NCI-H524 treated with DMSO at 0.1 percent for 48 hours (cell line): ENCODE measurements at regions not wholly inside any gene's neighbourhood (a gene's known extent, or its start where the extent isn't known, plus 50 kb on each side); places are given as distances from the start of the nearest gene placed in this dataset.

ENCODE experiments used
- DNase-seq: peaks from one replicate; lab custom pipeline; 2025; lab: John Stamatoyannopoulos, UW

DNA sequence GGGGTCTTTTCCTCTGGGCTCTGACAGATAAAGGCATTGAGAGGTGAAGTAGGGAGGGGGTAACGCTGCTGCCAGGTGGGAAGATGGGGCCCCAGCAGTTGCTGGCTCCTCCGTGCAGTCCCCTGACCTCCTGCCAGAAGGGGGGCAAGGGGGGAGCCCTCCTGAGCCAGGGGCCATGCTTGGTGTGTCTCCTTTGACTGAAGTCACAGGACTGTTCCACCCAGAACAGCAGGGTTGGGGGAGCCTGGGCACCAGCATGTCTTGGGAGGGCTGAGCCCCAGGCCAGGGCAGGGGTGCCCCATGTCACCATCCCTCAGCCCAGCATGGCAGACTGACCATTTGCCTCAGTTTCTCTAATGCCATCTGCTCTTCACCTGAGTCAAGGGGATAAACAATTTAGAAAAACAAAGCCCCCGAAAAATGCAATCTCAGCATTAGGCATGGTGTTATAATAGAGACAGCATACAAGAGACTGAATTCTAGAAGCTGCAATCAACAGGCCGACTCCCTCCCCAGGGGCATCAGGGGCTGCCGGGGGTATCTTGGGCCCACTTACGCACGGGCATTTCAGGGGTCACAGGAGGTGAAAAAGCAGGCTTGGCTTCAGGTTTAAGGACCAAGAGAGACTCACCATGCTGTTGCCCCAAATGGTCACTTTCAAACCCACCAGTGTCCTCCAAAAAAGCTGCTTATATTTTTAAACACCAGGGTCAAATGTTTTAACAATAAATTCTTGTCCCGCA, 108.6 kb upstream of the GPR26 start:
- DNase-seq: no peak

DNA sequence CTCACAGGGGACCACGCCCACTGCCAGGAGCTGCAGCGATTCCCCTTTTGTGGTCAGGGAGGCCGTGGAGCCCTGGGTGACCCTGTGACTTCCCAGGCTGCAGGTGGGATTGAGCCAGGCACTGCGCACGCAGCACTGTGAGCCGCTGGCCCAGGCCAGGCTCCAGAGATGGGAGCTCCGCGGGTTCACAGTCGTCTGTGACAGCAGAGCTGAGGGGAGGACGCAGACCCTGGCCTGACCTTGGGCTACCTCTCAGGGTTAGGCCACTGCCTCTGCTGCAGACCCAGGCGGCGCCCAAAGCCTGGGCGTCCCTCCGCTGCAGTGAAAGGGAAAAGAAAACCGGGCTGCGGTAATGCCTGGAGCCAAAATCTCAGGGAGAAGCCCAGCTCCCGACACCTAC, 107.5 kb upstream of the GPR26 start:
- no peak for DNase-seq

DNA sequence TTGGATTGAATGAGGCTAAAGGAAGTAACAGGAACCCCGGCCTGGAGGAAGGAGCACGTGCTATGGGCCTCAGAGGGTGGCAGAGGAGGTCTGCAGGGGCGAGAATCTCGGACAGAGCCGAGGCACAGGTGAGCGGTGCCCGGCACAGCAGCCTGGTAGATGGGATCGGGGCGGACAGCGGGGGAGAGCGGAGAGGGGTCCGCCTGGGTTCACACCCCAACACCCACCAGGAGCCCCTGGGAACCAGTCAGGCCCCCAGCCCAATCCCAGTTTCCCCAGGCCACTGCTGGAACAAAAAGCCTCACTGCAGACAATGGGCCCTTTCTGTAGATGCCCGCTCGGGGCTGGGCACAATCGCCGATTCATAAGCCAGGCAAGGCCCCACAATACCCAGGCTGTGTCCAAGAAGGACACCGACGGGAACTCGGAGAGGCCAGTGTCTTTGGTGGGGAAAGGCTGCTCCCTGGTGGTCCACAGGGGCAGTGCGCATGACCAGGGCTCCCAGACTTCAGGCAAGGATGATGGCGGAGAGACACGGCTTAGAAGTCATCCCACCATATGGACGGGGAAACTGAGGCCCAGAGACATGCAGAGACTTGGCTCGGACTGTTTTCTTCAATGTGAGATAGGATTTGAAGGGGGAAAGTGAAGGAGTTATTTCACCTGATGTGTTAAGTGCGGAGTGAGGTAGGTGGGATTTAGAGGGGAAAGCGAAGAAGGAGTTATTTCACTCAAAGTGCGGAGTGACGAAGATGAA, 106.9 kb upstream of the GPR26 start:
- no peak for DNase-seq

DNA sequence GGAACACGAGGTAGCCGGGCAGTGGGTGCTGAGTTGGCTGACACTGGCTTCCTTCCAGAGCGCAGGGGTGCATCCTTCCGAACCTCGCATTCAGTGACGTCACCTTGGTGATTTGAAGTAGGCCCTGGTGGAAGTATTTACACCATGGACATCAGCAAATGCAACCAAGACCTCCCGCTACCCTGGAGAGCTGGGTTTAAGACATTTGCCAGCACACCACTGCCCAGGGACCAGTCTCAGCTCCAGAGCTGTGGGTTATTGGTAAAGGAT, 106.4 kb upstream of the GPR26 start:
- no peak for DNase-seq

DNA sequence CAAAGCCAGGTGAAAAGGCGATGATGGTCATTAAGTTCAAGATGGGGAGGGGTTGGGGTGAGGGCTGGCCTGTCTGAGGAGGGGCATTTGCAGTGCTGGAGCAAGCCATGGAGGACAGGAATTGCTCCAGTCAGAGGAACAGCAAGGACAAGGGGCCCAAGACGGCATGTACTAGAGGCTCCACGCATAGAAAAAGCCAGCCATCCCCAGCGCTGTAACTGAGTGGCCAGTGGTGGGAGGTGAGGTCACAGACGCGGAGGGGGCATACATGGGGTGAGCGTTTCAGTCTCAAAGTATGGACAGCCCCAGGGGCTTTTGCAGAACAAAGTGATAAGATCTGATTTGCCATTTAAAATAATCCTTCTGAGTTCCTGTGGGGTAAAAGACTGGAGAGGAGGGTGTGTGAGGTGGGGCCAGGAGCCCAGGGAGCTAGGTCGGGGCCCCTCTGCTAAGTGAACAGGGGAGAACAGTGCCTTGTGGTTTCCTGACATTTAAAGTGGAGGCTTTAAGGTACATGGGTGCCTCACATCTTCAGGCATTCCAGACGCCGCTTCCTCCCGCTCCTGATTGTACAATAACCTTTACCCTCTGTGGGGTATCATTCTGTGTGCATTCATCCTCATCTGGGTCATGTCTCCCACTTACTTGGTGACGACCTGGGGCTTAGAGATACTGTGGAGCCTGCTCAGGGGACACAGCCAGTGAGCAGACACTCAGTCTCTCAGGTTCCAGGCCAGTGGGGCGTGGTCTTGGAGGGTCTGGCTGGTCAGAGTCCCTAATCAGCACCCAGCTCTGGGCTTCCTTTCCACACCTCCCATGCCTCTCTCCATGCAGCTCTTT, 105.6 kb upstream of the GPR26 start:
- no peak for DNase-seq

DNA sequence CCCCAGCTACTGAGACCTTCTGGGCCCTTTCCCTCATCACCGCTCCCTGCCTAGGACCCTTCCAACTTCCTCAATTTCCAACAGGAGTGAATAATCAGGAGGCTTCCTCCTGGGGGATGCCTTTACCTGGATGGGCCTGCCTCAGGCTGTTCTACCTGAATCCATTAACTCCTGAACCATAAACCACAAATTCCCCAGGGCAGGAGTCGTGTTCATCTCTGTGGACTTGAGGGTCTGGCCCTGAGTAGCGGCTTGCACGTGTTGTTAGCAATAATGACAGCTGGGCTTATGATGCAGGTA, 105.1 kb upstream of the GPR26 start:
- DNase-seq: no peak

DNA sequence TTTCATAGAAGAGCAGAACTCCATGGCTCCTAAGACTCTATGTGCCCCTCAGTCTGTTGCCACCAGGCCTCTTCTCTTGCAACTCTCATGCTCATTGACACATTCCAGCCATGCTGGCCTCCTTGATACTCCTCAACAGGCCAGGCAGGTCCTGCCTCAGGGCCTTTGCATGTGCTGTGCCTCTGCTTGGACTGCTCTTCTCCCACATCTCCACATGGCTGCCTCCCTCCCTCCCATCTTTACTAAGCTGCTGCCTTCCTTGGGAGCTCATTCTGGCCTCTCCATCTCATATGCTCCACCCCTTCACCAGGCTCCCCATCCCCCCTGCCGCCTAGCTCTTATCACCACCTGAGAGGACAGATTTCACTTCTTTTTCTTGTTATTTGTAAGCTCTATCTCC, 103.8 kb upstream of the GPR26 start:
- DNase-seq: no peak

DNA sequence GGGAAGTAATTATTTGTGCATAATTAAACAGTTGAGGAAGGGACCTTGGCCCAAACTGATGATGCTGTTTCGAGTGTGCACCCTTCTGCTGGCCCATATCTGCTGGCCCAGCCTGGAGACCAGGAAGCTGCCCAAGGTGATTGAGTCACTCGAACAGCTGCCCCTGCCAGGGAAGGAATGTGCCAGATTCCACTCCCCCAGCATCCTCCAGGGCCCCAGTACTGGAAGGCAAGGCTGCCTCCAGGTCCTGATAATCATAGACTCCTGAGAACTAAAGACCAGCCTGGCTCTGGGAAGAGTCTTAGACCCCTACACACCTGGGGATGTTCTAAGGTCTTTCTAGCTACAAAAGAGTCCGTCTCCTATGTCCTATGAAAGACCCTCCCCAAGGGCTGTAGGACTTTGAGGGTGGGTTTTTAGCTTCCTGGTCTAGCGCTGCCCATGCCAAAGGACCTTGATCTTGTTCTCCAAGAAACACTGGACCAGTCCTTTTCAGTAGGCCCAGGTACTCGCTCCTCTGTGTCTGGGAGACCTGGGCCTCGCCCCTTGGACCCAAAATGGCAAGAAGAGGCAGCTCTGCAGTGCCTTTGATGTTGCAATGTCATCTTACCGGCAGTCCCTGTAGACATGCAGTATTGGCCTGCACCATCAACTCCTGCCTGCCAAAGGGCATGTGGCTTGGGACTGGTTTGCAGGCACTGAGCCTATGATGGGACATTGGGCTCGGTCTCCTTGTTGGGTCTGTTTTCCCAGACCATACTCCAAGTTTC, 103.2 kb upstream of the GPR26 start:
- no peak for DNase-seq

DNA sequence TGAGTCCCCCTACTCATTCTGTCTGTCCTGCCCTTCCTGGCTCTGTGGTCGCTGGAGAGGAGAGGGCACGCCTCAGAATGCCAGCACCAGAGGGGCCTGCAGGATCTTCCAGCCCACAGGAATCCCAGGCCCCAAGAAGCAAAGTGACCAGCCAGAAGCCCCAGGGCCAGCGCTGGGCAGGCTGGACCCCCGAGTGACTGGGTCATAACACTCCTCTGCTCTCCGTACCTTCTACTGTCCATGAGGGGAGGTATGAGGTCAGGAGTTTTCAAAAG, 102.6 kb upstream of the GPR26 start:
- DNase-seq: no peak

DNA sequence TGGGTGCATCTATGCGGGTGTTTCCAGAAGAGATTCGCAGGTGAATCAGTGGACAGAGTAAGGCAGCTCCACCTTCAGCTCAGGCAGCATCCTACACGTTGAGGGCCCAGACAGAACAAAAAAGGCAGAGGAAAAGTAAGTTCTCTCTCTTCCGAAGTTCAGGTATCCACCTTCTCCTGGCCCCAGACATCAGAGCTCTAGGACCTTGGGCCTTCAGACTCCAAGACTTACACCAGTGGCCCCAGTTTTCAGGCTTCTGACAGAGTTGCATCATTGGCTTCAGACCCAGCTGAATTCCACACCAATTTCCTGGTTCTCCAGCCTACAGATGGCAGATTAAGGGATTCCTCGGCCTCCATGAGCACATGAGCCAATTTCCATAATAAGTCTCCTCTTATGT, 102.2 kb upstream of the GPR26 start:
- no peak for DNase-seq

DNA sequence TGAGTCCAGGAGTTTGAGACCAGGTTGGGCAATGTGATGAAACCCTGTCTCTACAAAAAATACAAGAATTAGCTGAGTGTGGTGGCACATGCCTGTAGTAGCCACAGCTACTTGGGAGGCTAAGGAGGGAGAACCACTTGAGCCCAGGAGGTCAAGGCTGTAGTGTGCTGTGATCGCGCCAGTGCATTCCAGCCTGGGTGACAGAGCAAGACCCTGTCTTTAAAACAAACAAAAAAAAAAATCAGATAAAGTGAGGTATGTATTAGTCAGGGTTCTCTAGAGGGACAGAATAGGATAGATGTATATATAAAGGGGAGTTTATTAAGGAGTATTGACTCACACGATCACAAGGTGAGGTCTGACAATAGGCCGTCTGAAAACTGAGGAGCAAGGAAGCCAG, 101.5 kb upstream of the GPR26 start:
- DNase-seq: no peak

DNA sequence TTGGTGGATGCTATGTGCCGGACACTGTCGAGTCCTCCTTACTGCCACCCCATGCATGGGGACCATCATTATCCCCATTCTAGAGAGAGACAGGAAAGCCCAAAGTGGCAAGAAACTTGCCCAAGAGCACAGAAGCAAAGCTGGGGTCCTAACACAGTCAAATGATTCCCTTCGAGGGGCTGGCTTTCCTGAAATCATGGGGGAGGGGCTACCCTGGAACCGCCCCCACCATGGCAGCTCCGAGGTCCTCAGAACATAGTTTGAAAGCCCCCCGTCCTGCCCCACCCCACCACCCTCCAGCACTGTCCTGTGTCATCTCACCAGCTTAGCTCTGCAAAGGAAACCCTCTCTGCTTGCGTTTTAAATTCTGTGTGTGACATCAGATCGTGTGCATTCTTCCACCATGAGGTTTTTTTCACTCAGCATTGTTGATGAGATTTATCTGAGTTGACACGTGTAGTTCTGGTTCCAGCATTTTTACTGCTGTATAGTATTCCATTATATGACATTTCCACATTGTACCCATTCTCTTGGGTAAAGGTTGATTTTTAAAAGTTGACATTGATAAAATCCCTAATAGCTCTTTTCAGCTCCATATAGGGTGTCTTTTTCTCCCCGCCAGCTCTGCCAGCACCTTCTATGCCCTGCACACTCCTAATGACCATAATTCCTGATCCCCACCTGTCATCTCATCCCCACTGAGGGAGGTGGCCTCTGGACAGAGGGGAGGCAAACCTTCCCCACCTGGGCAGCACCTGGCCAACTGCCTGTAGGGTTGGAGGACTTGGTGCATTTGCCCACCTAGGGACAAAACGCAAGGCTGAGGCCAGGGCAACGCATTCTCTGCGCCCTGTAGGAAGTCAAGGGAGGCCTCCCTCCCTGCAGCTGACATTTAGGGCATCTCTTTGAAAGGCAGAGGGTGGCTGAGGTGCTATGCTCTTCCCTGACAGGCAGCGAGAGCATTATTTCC, 100.2 kb upstream of the GPR26 start:
- no peak for DNase-seq

DNA sequence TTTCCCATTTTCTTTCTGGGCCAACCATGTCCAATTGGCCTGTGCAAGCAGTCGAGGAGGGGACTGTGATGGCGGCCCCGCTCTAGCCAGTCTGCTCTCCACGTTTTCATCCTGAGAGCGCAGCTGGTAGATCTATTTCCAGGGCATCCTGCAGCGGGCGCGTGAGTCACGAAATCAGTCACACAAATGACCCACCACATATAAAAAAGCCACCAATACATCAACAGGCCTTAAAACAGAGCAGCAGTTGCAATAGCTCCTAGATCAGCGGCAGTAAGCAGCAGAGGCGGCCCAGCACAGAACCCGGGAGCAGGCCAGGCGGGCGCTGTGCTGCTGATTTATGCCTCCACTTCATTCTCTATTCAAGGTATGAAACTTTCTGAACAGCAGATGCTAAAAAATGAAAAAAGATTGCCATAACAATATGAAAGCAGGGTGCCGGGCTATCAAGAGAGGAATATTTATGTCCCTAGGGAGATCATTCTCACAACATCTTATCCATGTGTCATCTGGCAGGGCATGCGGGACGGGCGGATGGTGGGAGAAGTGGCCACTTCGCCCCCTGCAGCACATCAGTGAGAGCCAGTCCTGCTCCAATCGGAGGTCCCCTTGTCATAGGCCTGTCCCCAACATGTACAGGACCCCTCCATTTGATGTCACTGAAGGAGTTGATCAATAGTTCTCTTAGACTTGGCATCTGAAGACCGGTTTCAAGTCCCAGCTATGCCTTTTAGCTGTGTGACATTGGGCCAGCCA, 98.0 kb upstream of the GPR26 start:
- no peak for DNase-seq

DNA sequence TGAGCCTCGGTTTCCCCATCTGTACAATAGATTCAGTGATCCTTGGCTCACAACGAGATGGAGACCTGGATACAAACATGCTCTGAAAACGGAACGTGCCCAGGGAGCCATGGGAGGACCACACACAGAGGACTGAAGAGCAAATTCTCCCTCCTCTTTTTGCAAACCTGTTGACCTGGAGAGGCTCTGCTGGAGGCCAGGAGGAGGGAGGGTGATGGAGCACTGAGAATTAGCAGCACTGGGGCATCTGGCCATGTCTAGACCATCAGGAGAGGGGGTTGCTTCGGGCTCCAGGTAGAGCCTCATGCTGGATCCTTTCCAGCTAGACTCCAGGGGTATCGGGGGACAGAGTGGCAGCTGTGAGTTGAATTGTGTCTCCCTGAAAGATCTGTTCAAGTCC, 97.4 kb upstream of the GPR26 start:
- DNase-seq: no peak

DNA sequence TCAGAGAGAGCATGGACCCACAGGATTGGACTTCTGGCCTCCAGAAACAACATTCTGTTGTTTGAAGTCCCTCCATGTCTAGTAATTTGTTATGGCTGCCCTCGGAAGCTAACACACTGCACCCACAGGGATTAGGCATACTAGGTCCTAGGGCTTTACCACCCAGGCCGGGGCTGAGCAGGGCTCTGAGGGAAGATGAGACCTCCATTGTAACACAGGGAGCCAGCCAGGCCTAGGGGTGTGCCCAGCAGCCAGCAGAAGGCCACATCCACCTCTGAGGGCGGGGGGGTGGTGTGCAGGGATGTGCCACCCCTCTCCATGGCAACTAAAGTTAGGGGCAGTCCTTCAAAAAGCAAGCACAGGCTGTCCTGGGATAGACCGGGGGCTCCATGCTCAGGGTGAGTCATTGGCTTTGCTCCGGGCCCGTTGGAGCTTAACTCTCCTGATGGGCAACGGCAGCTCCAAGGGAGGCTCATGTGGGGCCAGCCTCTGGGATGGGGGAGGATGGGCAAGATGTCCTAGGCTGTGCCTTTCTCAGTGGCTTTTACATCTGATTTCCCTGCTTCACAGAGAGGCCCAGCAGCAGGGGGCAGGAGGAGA, 96.6 kb upstream of the GPR26 start:
- no peak for DNase-seq

DNA sequence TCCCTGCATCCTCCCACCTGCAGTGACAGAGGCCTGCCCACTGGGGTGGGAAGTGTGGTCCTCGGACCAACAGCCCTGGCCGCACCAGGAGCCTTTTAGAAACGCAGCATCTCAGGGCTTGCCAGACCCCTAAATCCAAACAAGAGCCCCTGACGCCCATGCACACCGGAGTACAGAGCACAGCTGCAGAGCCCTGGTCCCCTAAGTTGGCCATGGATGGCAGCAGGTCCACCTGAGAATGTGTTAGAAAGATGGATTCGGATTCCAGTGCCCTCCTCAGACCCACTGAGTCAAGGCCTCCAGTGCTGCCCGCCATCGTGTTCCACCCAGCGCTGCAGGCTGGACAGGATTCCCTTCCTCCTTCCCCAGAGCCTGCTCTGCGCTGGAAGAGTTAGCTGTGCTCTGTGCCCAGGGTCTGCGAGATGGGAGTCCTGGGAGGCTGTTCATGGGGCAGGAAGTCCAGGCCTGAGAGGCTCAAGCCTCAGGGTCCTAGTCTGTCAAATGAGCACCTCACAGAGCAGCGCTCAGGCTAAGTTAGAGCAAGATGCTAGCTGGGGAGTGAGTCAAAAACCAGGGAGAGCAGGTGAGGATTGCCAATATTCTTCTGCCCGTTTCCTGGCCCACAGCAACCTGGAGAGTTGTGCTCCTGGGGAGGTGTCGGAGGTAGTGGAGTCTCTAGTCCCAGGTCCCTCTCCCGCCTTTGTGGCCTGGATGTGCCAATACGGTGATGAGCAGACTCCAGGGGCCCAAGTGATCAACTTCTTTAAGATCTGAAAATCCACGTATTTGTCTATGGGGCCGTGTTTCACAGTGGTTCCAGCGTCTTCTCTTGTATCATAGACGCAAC, 95.9 kb upstream of the GPR26 start:
- DNase-seq: no peak

DNA sequence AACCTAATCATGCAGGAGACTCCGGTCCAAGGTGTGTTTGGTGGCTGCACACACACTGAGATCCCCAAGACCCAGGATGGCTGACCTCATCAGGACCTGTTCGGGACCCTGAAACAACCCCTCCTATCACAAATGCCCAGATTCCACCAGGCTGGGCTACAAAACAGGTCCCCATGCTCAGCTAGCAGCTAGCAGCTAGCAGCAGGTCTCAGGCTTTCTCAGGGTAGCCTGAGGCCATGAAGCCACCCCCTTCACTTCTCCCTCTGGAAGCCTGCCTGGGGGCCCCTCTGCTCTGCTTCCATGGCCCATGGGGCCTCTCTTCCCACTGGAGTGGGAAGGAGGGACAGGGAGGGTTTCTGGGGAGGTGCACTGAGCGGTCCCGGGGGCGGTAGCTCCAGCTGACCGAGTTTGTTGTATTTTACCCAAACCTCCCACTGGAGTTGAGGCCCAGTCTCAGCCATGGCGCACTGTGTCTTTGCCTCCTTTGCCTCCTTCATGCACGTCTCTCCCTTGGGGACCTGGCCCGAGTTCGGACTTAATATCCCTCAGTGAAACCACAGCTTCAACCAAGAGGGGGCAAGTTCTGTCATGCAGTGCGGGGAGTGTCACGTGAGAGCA, 95.1 kb upstream of the GPR26 start:
- DNase-seq: no peak

DNA sequence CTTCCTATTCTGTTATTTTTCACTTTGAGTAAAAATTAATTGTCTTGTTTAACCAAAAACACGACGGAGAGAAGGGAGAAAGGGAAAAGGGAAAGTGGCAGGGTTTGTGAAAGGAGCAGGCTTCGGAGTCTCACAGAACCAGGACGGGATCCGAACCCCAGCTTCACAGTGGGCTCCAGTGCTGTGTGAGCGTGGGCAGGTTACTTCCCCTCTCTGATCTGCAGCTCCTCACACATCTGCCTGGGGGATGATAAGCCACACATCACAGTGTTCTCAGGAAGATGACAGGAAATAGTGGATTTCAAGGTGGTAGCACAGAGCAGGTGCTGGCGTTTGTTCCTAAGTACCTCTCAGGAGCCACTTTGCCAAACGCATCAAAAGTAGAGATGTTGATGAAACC, 94.2 kb upstream of the GPR26 start:
- no peak for DNase-seq
